ENCODE measurements at regions not wholly inside any gene's neighbourhood (a gene's known extent, or its start where the extent isn't known, plus 50 kb on each side); places are given as distances from the start of the nearest gene placed in this dataset.

GRCh38 chr11:22472306-22472705 is 134.1 kb downstream of the SLC17A6 start:
- ChIA-PET POLR2A (no interaction called here), CTCF (ENCODE audit: low intra/inter-chr PET ratio) (no interaction called here)
- intact Hi-C loops (cut with micrococcal nuclease) (no loop called here), in situ Hi-C loops (cut with MboI) (no loop called here)
- ATAC-seq (no peak), DNase-seq (ENCODE audit: extremely low read depth in 1 of 4, low spot score in 3 of 4) (no peak), FAIRE-seq (no peak)
- no peaks in the 10 kb centered on the region for H3K36me3 ChIP-seq (ENCODE audit: control insufficient read depth, insufficient read depth, low read length)
- H3K4me3 ChIP-seq, result no peak overlapping the region
- no peaks in the 10 kb centered on the region for H3K79me2 ChIP-seq (ENCODE audit: control insufficient read depth, insufficient read depth, low read length)
- no peak overlapping the region for H3K27ac ChIP-seq (ENCODE audit: extremely low read depth, low read depth, low read length)
- no peaks in the 10 kb centered on the region for H3K27me3 ChIP-seq (ENCODE audit: control insufficient read depth in 2 of 2, insufficient read depth in 2 of 2, low read length in 2 of 2)
- no peaks in the 10 kb centered on the region for H3K9me3 ChIP-seq (replicated peaks; ENCODE audit: control insufficient read depth, insufficient read depth, low read depth, low read length)
- H3K9me1 ChIP-seq (ENCODE audit: control insufficient read depth, insufficient read depth, low read length), result no peaks in the 10 kb centered on the region
- 1% methylated on average over 7 of the region's 7 CpGs for WGBS (ENCODE audit: insufficient coverage, low coverage, missing lambda C conversion rate)
- no peak for TF ChIP-seq TAF7 (tag; IDR thresholded peaks at IDR 0.05)
- TF ChIP-seq MEIS2 (IDR thresholded peaks at IDR 0.05; ENCODE audit: partially characterized antibody), result no peak
- no peak overlapping the region for H2AFZ ChIP-seq (ENCODE audit: low read depth, low read length)
- no peaks in the 10 kb centered on the region for H4K20me1 ChIP-seq (replicated peaks; ENCODE audit: control insufficient read depth, insufficient read depth, low read length)
- H3K9ac ChIP-seq (ENCODE audit: insufficient read depth in 1 of 2, low read depth in 2 of 2, low read length in 2 of 2), result no peak overlapping the region
- no TSS peak for BruUV-seq (replicated peaks)
- no peaks in the 10 kb centered on the region for H3K4me1 ChIP-seq (replicated peaks in 1 of 2; ENCODE audit: control insufficient read depth in 2 of 2, insufficient read depth in 2 of 2, low read length in 2 of 2)
- no peak overlapping the region for H3K4me2 ChIP-seq (ENCODE audit: insufficient read depth, low read length)

- ChIA-PET CTCF (ENCODE audit: low intra/inter-chr PET ratio) (no interaction called here), POLR2A (no interaction called here)
- ATAC-seq (no peak), DNase-seq (ENCODE audit: extremely low read depth in 1 of 4, low spot score in 3 of 4) (no peak), FAIRE-seq (no peak)
- in situ Hi-C loops (cut with MboI) (no loop called here), intact Hi-C loops (cut with micrococcal nuclease) (no loop called here)
- no peaks in the 10 kb centered on the region for H3K4me1 ChIP-seq (replicated peaks in 1 of 2; ENCODE audit: control insufficient read depth in 2 of 2, insufficient read depth in 2 of 2, low read length in 2 of 2)
- H3K4me3 ChIP-seq, result no peak overlapping the region
- no TSS peak for BruUV-seq (replicated peaks)
- no peak overlapping the region for H2AFZ ChIP-seq (ENCODE audit: low read depth, low read length)
- no peaks in the 10 kb centered on the region for H3K27me3 ChIP-seq (ENCODE audit: control insufficient read depth in 2 of 2, insufficient read depth in 2 of 2, low read length in 2 of 2)
- H3K79me2 ChIP-seq (ENCODE audit: control insufficient read depth, insufficient read depth, low read length), result no peaks in the 10 kb centered on the region
- no peaks in the 10 kb centered on the region for H3K9me3 ChIP-seq (replicated peaks; ENCODE audit: control insufficient read depth, insufficient read depth, low read depth, low read length)
- H3K27ac ChIP-seq (ENCODE audit: extremely low read depth, low read depth, low read length), result no peak overlapping the region
- no peaks in the 10 kb centered on the region for H3K36me3 ChIP-seq (ENCODE audit: control insufficient read depth, insufficient read depth, low read length)
- H4K20me1 ChIP-seq (replicated peaks; ENCODE audit: control insufficient read depth, insufficient read depth, low read length), result no peaks in the 10 kb centered on the region
- WGBS (ENCODE audit: insufficient coverage, low coverage, missing lambda C conversion rate), result 0% methylated on average over 2 of the region's 2 CpGs
- no peaks in the 10 kb centered on the region for H3K9me1 ChIP-seq (ENCODE audit: control insufficient read depth, insufficient read depth, low read length)
- no peak overlapping the region for H3K9ac ChIP-seq (ENCODE audit: insufficient read depth in 1 of 2, low read depth in 2 of 2, low read length in 2 of 2)
- H3K4me2 ChIP-seq (ENCODE audit: insufficient read depth, low read length), result no peak overlapping the region
- TF ChIP-seq SRSF9 (IDR thresholded peaks at IDR 0.05; ENCODE audit: borderline replicate concordance, low read depth, low read length) (no peak), ZNF695 (CRISPR knock-in tag; IDR thresholded peaks at IDR 0.05) (no peak), E2F6 (IDR thresholded peaks at IDR 0.05; ENCODE audit: borderline replicate concordance in 1 of 2, extremely low read depth in 1 of 2, insufficient read depth in 1 of 2, insufficient read length in 1 of 2, low read depth in 1 of 2, low read length in 1 of 2, poor library complexity in 1 of 2, severe bottlenecking in 1 of 2) (no peak)
These were observed 133.2 kb downstream of the SLC17A6 start for GRCh38 chr11:22471385-22471784.
